MM.1S (cell line): ENCODE measurements at regions not wholly inside any gene's neighbourhood (a gene's known extent, or its start where the extent isn't known, plus 50 kb on each side); places are given as distances from the start of the nearest gene placed in this dataset.

ENCODE experiments used
- DNase-seq: peaks from one replicate; pipeline ENCODE4 v3.0.0-alpha.2; 2015
- H2AFZ ChIP-seq: fragments of 300-600 bp; sonication (generic); 2 replicates; pipeline ENCODE4 v1.6.0; 2016; ENCODE audit warnings: antibody characterized with exemption, low read length
- H3F3A ChIP-seq: fragments of 300-600 bp; sonication (generic); 2 replicates; pipeline ENCODE4 v1.6.1; 2016; ENCODE audit warnings: mild to moderate bottlenecking, antibody characterized with exemption, low read length, moderate library complexity, mixed read lengths; ENCODE audit not compliant: insufficient read depth
- H3K27ac ChIP-seq: fragments of 300-600 bp; sonication (generic); 2 replicates; pipeline ENCODE4 v1.5.1; 2016; ENCODE audit warnings: mild to moderate bottlenecking, low read length
- H3K27me3 ChIP-seq: fragments of 300-600 bp; sonication (generic); replicated peaks from 2 replicates; pipeline ENCODE4 v1.6.0; 2016; ENCODE audit warnings: low read length; ENCODE audit not compliant: insufficient read depth
- H3K36me3 ChIP-seq: fragments of 300-600 bp; sonication (generic); replicated peaks from 2 replicates; pipeline ENCODE4 v1.6.1; 2016; ENCODE audit warnings: mild to moderate bottlenecking, low read length, mixed read lengths; ENCODE audit not compliant: insufficient read depth
- H3K4me1 ChIP-seq: fragments of 300-600 bp; sonication (generic); 2 replicates; pipeline ENCODE4 v1.6.1; 2016; ENCODE audit warnings: low read length, mixed read lengths
- H3K4me2 ChIP-seq: fragments of 300-600 bp; sonication (generic); 2 replicates; pipeline ENCODE4 v1.6.0; 2016; ENCODE audit warnings: low read depth, low read length
- H3K4me3 ChIP-seq: fragments of 300-600 bp; sonication (generic); 2 replicates; pipeline ENCODE4 v1.5.1; 2016; ENCODE audit warnings: low read length, mixed read lengths
- H3K79me2 ChIP-seq: fragments of 300-600 bp; sonication (generic); 2 replicates; pipeline ENCODE4 v1.6.1; 2016; ENCODE audit warnings: mixed run types, low read length, mixed read lengths
- H3K9ac ChIP-seq: fragments of 300-600 bp; sonication (generic); 2 replicates; pipeline ENCODE4 v1.6.1; 2016; ENCODE audit warnings: low read length, mixed read lengths
- H3K9me2 ChIP-seq: fragments of 300-600 bp; sonication (generic); replicated peaks from 2 replicates; pipeline ENCODE4 v1.6.1; 2016; ENCODE audit warnings: mild to moderate bottlenecking, low read length, mixed read lengths; ENCODE audit not compliant: insufficient read depth
- H3K9me3 ChIP-seq: fragments of 300-600 bp; sonication (generic); replicated peaks from 2 replicates; pipeline ENCODE4 v1.6.1; 2016; ENCODE audit warnings: mild to moderate bottlenecking, low read length, mixed read lengths; ENCODE audit not compliant: insufficient read depth
- H4K20me1 ChIP-seq: fragments of 300-600 bp; sonication (generic); 2 replicates; pipeline ENCODE4 v1.6.1; 2016; ENCODE audit warnings: mild to moderate bottlenecking, low read length, moderate library complexity, mixed read lengths; ENCODE audit not compliant: insufficient read depth
- CTCF ChIP-seq: fragments of 300-600 bp; sonication (generic); IDR thresholded peaks from 2 replicates; pipeline ENCODE4 v1.5.1; 2016; ENCODE audit warnings: antibody characterized with exemption, low read length, mixed read lengths
- EZH2 ChIP-seq: fragments of 300-600 bp; sonication (generic); optimal IDR thresholded peaks from 2 replicates; pipeline ENCODE3; 2017; ENCODE audit warnings: low read depth, mild to moderate bottlenecking, antibody characterized with exemption, low read length, mixed read lengths
- EZH2phosphoT487 ChIP-seq: fragments of 300-600 bp; sonication (generic); IDR thresholded peaks from 2 replicates; pipeline ENCODE4 v1.6.1; 2018; ENCODE audit warnings: antibody characterized with exemption, low read length

GRCh38 chr10:128967980-128968756 lies 498.9 kb upstream of the MGMT start:
- Histone ChIP-seq H3K4me2 (no peak overlapping the region), H3K4me1 (no peaks in the 10 kb centered on the region), H3K36me3 (no peaks in the 10 kb centered on the region), H3K79me2 (no peaks in the 10 kb centered on the region), H3K4me3 (no peak overlapping the region), H3K27ac (no peak overlapping the region), H3K9me3 (no peaks in the 10 kb centered on the region), H2AFZ (no peak overlapping the region), H3K27me3 (no peaks in the 10 kb centered on the region), H4K20me1 (no peaks in the 10 kb centered on the region), H3F3A (no peaks in the 10 kb centered on the region), H3K9me2 (no peaks in the 10 kb centered on the region), H3K9ac (no peak overlapping the region)
- no peak for TF ChIP-seq EZH2phosphoT487
- TF ChIP-seq CTCF = no peak
- no peak for TF ChIP-seq EZH2
- DNase-seq = no peak

- Histone ChIP-seq H3K79me2 (no peaks in the 10 kb centered on the region), H3K36me3 (no peaks in the 10 kb centered on the region), H2AFZ (no peak overlapping the region), H4K20me1 (no peaks in the 10 kb centered on the region), H3K27ac (no peak overlapping the region), H3K9ac (no peak overlapping the region), H3K4me1 (no peaks in the 10 kb centered on the region), H3F3A (no peaks in the 10 kb centered on the region), H3K9me3 (no peaks in the 10 kb centered on the region), H3K9me2 (no peaks in the 10 kb centered on the region), H3K27me3 (no peaks in the 10 kb centered on the region), H3K4me3 (no peak overlapping the region), H3K4me2 (no peak overlapping the region)
- DNase-seq = no peak
- TF ChIP-seq EZH2phosphoT487 = no peak
- no peak for TF ChIP-seq EZH2
- no peak for TF ChIP-seq CTCF
Measured at GRCh38 chr10:128969551-128969950, 497.5 kb upstream of the MGMT start.

- Histone ChIP-seq H3K4me3 (no peak overlapping the region), H3K4me1 (no peaks in the 10 kb centered on the region), H3K79me2 (no peaks in the 10 kb centered on the region), H3F3A (no peaks in the 10 kb centered on the region), H3K9me3 (no peaks in the 10 kb centered on the region), H3K9ac (no peak overlapping the region), H3K27me3 (no peaks in the 10 kb centered on the region), H2AFZ (no peak overlapping the region), H3K4me2 (no peak overlapping the region), H4K20me1 (no peaks in the 10 kb centered on the region), H3K27ac (no peak overlapping the region), H3K36me3 (no peaks in the 10 kb centered on the region), H3K9me2 (no peaks in the 10 kb centered on the region)
- DNase-seq = no peak
- no peak for TF ChIP-seq EZH2phosphoT487
- no peak for TF ChIP-seq CTCF
- TF ChIP-seq EZH2 = no peak
Measured at GRCh38 chr10:128971374-128972035, 495.5 kb upstream of the MGMT start.
